MM.1S (cell line): ENCODE measurements at regions not wholly inside any gene's neighbourhood (a gene's known extent, or its start where the extent isn't known, plus 50 kb on each side); places are given as distances from the start of the nearest gene placed in this dataset.

Experiments used
- EZH2phosphoT487 ChIP-seq: fragments of 300-600 bp; sonication (generic); IDR thresholded peaks from 2 replicates; pipeline ENCODE4 v1.6.1; 2018; ENCODE audit warnings: antibody characterized with exemption, low read length
- TF ChIP-seq, protein P1 (sequence below): fragments of 300-600 bp; sonication (generic); IDR thresholded peaks from 2 replicates; pipeline ENCODE4 v1.5.1; 2016; ENCODE audit warnings: antibody characterized with exemption, low read length, mixed read lengths

GRCh38 chr5:9885164-9885563 lies 255.0 kb upstream of the TAS2R1 start:
- TF ChIP-seq, protein P1, sequence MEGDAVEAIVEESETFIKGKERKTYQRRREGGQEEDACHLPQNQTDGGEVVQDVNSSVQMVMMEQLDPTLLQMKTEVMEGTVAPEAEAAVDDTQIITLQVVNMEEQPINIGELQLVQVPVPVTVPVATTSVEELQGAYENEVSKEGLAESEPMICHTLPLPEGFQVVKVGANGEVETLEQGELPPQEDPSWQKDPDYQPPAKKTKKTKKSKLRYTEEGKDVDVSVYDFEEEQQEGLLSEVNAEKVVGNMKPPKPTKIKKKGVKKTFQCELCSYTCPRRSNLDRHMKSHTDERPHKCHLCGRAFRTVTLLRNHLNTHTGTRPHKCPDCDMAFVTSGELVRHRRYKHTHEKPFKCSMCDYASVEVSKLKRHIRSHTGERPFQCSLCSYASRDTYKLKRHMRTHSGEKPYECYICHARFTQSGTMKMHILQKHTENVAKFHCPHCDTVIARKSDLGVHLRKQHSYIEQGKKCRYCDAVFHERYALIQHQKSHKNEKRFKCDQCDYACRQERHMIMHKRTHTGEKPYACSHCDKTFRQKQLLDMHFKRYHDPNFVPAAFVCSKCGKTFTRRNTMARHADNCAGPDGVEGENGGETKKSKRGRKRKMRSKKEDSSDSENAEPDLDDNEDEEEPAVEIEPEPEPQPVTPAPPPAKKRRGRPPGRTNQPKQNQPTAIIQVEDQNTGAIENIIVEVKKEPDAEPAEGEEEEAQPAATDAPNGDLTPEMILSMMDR = no peak
- no peak for TF ChIP-seq EZH2phosphoT487
